LNCAP (cell line): ENCODE measurements at regions not wholly inside any gene's neighbourhood (a gene's known extent, or its start where the extent isn't known, plus 50 kb on each side); places are given as distances from the start of the nearest gene placed in this dataset.

Source experiments
- CTCF ChIP-seq: fragments of 450-650 bp; IDR thresholded peaks from 2 replicates; pipeline ENCODE4 v1.5.1; 2017; ENCODE audit warnings: mild to moderate bottlenecking

- no peak for TF ChIP-seq CTCF
Observed at GRCh38 chr3:181764544-181764943, 52.8 kb downstream of the SOX2 start.

- no peak for TF ChIP-seq CTCF
Observed at GRCh38 chr3:181770296-181770695, 58.6 kb downstream of the SOX2 start.

- TF ChIP-seq CTCF = no peak
Observed at GRCh38 chr3:181771120-181771519, 59.4 kb downstream of the SOX2 start.

- no peak for TF ChIP-seq CTCF
Observed at GRCh38 chr3:181772166-181772565, 60.4 kb downstream of the SOX2 start.

- TF ChIP-seq CTCF = no peak
Observed at GRCh38 chr3:181773921-181774320, 62.2 kb downstream of the SOX2 start.

GRCh38 chr3:181782306-181782954 lies 70.7 kb downstream of the SOX2 start:
- TF ChIP-seq CTCF = no peak

- TF ChIP-seq CTCF = no peak
Observed at GRCh38 chr3:181790561-181790960, 78.8 kb downstream of the SOX2 start.
